ENCODE measurements at regions not wholly inside any gene's neighbourhood (a gene's known extent, or its start where the extent isn't known, plus 50 kb on each side); places are given as distances from the start of the nearest gene placed in this dataset.
"Not testable (repeated sequence)": the region's sequence is repeated elsewhere in the genome, so short reads cannot be mapped to it uniquely, and the experiment has no call there.

- DNase-seq; H3K36me3 ChIP-seq (ENCODE audit: control insufficient read depth in 1 of 2, insufficient read depth in 2 of 2, low read length in 1 of 2); H3K9me3 ChIP-seq (ENCODE audit: control insufficient read depth, low read length); intact Hi-C loops (cut with DNase I); H3K4me1 ChIP-seq (ENCODE audit: control insufficient read depth in 1 of 2, insufficient read depth in 2 of 2, low read length in 2 of 2); ATAC-seq (ENCODE audit: low FRiP score); H3K4me3 ChIP-seq (ENCODE audit: low read length in 2 of 2); H3K27me3 ChIP-seq (ENCODE audit: control insufficient read depth in 1 of 2, insufficient read depth in 2 of 2, low read length in 1 of 2); H3K27ac ChIP-seq (ENCODE audit: low read depth in 1 of 2, low read length in 2 of 2): not testable (repeated sequence)
- 91 to 92% methylated on average over 21 to 24 of the region's 24 CpGs for WGBS, 2 donors
Measured at GRCh38 chr3:89747541-89748278, 640.3 kb downstream of the EPHA3 start.

- Histone ChIP-seq H3K4me3 (ENCODE audit: low read length in 2 of 2) (no peak overlapping the region), H3K9me3 (ENCODE audit: control insufficient read depth, low read length) (peaks cover 2% of the 10 kb centered on the region), H3K27ac (ENCODE audit: low read depth in 1 of 2, low read length in 2 of 2) (no peak overlapping the region), H3K27me3 (ENCODE audit: control insufficient read depth in 1 of 2, insufficient read depth in 2 of 2, low read length in 1 of 2) (no peaks in the 10 kb centered on the region), H3K36me3 (ENCODE audit: control insufficient read depth in 1 of 2, insufficient read depth in 2 of 2, low read length in 1 of 2) (no peaks in the 10 kb centered on the region), H3K4me1 (ENCODE audit: control insufficient read depth in 1 of 2, insufficient read depth in 2 of 2, low read length in 2 of 2) (peaks cover 0 to 2% of the 10 kb centered on the region in 2 donors)
- whole genome bisulfite sequencing, 2 donors = 65 to 77% methylated on average over 1 of the region's 1 CpG
- ATAC-seq (ENCODE audit: low FRiP score) (no peak), DNase-seq (no peak)
- intact Hi-C loops (cut with DNase I) = no loop called here
Measured at GRCh38 chr3:89762405-89762804, 655.0 kb downstream of the EPHA3 start.

GRCh38 chr3:89783341-89783927 lies 676.0 kb downstream of the EPHA3 start:
- no peak for ATAC-seq (ENCODE audit: low FRiP score)

GRCh38 chr3:89787485-89787884 lies 680.1 kb downstream of the EPHA3 start:
- H3K9me3 ChIP-seq (ENCODE audit: control insufficient read depth, low read length) = no peaks in the 10 kb centered on the region
- no peak for DNase-seq
- H3K36me3 ChIP-seq (ENCODE audit: control insufficient read depth in 1 of 2, insufficient read depth in 2 of 2, low read length in 1 of 2) = no peaks in the 10 kb centered on the region
- H3K4me1 ChIP-seq (ENCODE audit: control insufficient read depth in 1 of 2, insufficient read depth in 2 of 2, low read length in 2 of 2) = no peaks in the 10 kb centered on the region
- H3K27ac ChIP-seq (ENCODE audit: low read depth in 1 of 2, low read length in 2 of 2) = no peak overlapping the region
- H3K4me3 ChIP-seq (ENCODE audit: low read length in 2 of 2) = no peak overlapping the region
- WGBS, 2 donors = 49 to 58% methylated on average over 5 of the region's 5 CpGs
- intact Hi-C loops (cut with DNase I) = no loop called here
- no peaks in the 10 kb centered on the region for H3K27me3 ChIP-seq (ENCODE audit: control insufficient read depth in 1 of 2, insufficient read depth in 2 of 2, low read length in 1 of 2)
- ATAC-seq (ENCODE audit: low FRiP score) = no peak

More at GRCh38 chr3:89783341-89783927, 676.0 kb downstream of the EPHA3 start:
- WGBS, 2 donors = 47 to 57% methylated on average over 4 of the region's 4 CpGs
- intact Hi-C loops (cut with DNase I) = no loop called here
- Histone ChIP-seq H3K27me3 (ENCODE audit: control insufficient read depth in 1 of 2, insufficient read depth in 2 of 2, low read length in 1 of 2) (no peaks in the 10 kb centered on the region), H3K4me1 (ENCODE audit: control insufficient read depth in 1 of 2, insufficient read depth in 2 of 2, low read length in 2 of 2) (no peaks in the 10 kb centered on the region), H3K9me3 (ENCODE audit: control insufficient read depth, low read length) (no peaks in the 10 kb centered on the region), H3K36me3 (ENCODE audit: control insufficient read depth in 1 of 2, insufficient read depth in 2 of 2, low read length in 1 of 2) (no peaks in the 10 kb centered on the region), H3K4me3 (ENCODE audit: low read length in 2 of 2) (no peak overlapping the region), H3K27ac (ENCODE audit: low read depth in 1 of 2, low read length in 2 of 2) (no peak overlapping the region)
- no peak for DNase-seq

- Histone ChIP-seq H3K36me3 (ENCODE audit: control insufficient read depth in 1 of 2, insufficient read depth in 2 of 2, low read length in 1 of 2) (no peaks in the 10 kb centered on the region), H3K4me1 (ENCODE audit: control insufficient read depth in 1 of 2, insufficient read depth in 2 of 2, low read length in 2 of 2) (no peaks in the 10 kb centered on the region), H3K27me3 (ENCODE audit: control insufficient read depth in 1 of 2, insufficient read depth in 2 of 2, low read length in 1 of 2) (no peaks in the 10 kb centered on the region), H3K27ac (ENCODE audit: low read depth in 1 of 2, low read length in 2 of 2) (no peak overlapping the region), H3K4me3 (ENCODE audit: low read length in 2 of 2) (no peak overlapping the region), H3K9me3 (ENCODE audit: control insufficient read depth, low read length) (no peaks in the 10 kb centered on the region)
- ATAC-seq (ENCODE audit: low FRiP score) (no peak), DNase-seq (no peak)
- intact Hi-C loops (cut with DNase I) = no loop called here
- 48 to 63% methylated on average over 1 of the region's 1 CpG for WGBS, 2 donors
Measured at GRCh38 chr3:89787979-89788378, 680.6 kb downstream of the EPHA3 start.

- no peaks in the 10 kb centered on the region for H3K4me1 ChIP-seq (ENCODE audit: control insufficient read depth in 1 of 2, insufficient read depth in 2 of 2, low read length in 2 of 2)
- H3K9me3 ChIP-seq (ENCODE audit: control insufficient read depth, low read length) = no peaks in the 10 kb centered on the region
- intact Hi-C loops (cut with DNase I) = no loop called here
- DNase-seq (no peak), ATAC-seq (ENCODE audit: low FRiP score) (no peak)
- no peaks in the 10 kb centered on the region for H3K36me3 ChIP-seq (ENCODE audit: control insufficient read depth in 1 of 2, insufficient read depth in 2 of 2, low read length in 1 of 2)
- no peak overlapping the region for H3K27ac ChIP-seq (ENCODE audit: low read depth in 1 of 2, low read length in 2 of 2)
- no peaks in the 10 kb centered on the region for H3K27me3 ChIP-seq (ENCODE audit: control insufficient read depth in 1 of 2, insufficient read depth in 2 of 2, low read length in 1 of 2)
- no peak overlapping the region for H3K4me3 ChIP-seq (ENCODE audit: low read length in 2 of 2)
- WGBS, 2 donors = 72 to 75% methylated on average over 3 of the region's 3 CpGs
Measured at GRCh38 chr3:89795506-89795905, 688.1 kb downstream of the EPHA3 start.

DNA sequence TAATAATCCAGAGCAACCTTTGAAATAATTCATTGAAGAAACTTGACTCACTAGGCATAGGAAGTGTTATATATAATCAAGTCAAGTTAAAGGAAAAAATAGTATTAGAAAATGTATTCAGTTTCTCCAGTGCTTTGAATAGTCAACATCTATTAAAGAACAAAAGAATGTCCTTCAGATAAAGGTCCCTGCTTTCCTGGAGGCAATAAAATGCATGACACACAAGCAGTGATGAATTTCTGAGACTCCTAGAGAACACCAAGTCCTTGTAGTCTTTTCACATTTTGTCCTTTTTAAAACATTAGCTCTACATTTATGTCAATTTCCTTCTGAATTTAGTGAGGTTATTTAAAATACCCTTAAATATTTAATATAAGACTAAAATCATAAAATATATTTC lies 695.5 kb downstream of the EPHA3 start:
- Histone ChIP-seq H3K9me3 (ENCODE audit: control insufficient read depth, low read length) (no peaks in the 10 kb centered on the region), H3K27ac (ENCODE audit: low read depth in 1 of 2, low read length in 2 of 2) (no peak overlapping the region), H3K4me3 (ENCODE audit: low read length in 2 of 2) (no peak overlapping the region), H3K27me3 (ENCODE audit: control insufficient read depth in 1 of 2, insufficient read depth in 2 of 2, low read length in 1 of 2) (no peaks in the 10 kb centered on the region), H3K4me1 (ENCODE audit: control insufficient read depth in 1 of 2, insufficient read depth in 2 of 2, low read length in 2 of 2) (no peaks in the 10 kb centered on the region), H3K36me3 (ENCODE audit: control insufficient read depth in 1 of 2, insufficient read depth in 2 of 2, low read length in 1 of 2) (no peaks in the 10 kb centered on the region)
- intact Hi-C loops (cut with DNase I) = no loop called here
- ATAC-seq (ENCODE audit: low FRiP score) (no peak), DNase-seq (no peak)

GRCh38 chr3:89803711-89804110 lies 696.3 kb downstream of the EPHA3 start:
- DNase-seq (no peak), ATAC-seq (ENCODE audit: low FRiP score) (no peak)
- no peaks in the 10 kb centered on the region for H3K9me3 ChIP-seq (ENCODE audit: control insufficient read depth, low read length)
- no peak overlapping the region for H3K4me3 ChIP-seq (ENCODE audit: low read length in 2 of 2)
- H3K36me3 ChIP-seq (ENCODE audit: control insufficient read depth in 1 of 2, insufficient read depth in 2 of 2, low read length in 1 of 2) = no peaks in the 10 kb centered on the region
- intact Hi-C loops (cut with DNase I) = no loop called here
- H3K4me1 ChIP-seq (ENCODE audit: control insufficient read depth in 1 of 2, insufficient read depth in 2 of 2, low read length in 2 of 2) = no peaks in the 10 kb centered on the region
- H3K27ac ChIP-seq (ENCODE audit: low read depth in 1 of 2, low read length in 2 of 2) = no peak overlapping the region
- 69 to 77% methylated on average over 3 of the region's 3 CpGs for WGBS, 2 donors
- no peaks in the 10 kb centered on the region for H3K27me3 ChIP-seq (ENCODE audit: control insufficient read depth in 1 of 2, insufficient read depth in 2 of 2, low read length in 1 of 2)

- DNase-seq = no peak
- intact Hi-C loops (cut with DNase I) = no loop called here
- no peaks in the 10 kb centered on the region for H3K36me3 ChIP-seq (ENCODE audit: control insufficient read depth in 1 of 2, insufficient read depth in 2 of 2, low read length in 1 of 2)
- no peaks in the 10 kb centered on the region for H3K27me3 ChIP-seq (ENCODE audit: control insufficient read depth in 1 of 2, insufficient read depth in 2 of 2, low read length in 1 of 2)
- 74 to 76% methylated on average over 1 of the region's 1 CpG for WGBS, 2 donors
- H3K4me3 ChIP-seq (ENCODE audit: low read length in 2 of 2) = no peak overlapping the region
- no peaks in the 10 kb centered on the region for H3K9me3 ChIP-seq (ENCODE audit: control insufficient read depth, low read length)
- H3K4me1 ChIP-seq (ENCODE audit: control insufficient read depth in 1 of 2, insufficient read depth in 2 of 2, low read length in 2 of 2) = no peaks in the 10 kb centered on the region
- ATAC-seq (ENCODE audit: low FRiP score) = no peak
- H3K27ac ChIP-seq (ENCODE audit: low read depth in 1 of 2, low read length in 2 of 2) = no peak overlapping the region
Measured at GRCh38 chr3:89806166-89806565, 698.7 kb downstream of the EPHA3 start.

Measured in aorta (tissue), 5 donors.